ENCODE measurements at regions not wholly inside any gene's neighbourhood (a gene's known extent, or its start where the extent isn't known, plus 50 kb on each side); places are given as distances from the start of the nearest gene placed in this dataset.
"Not testable (repeated sequence)": the region's sequence is repeated elsewhere in the genome, so short reads cannot be mapped to it uniquely, and the experiment has no call there.

- H3F3A ChIP-seq (ENCODE audit: insufficient read depth); H3K9me3 ChIP-seq (ENCODE audit: low read depth); H4K20me1 ChIP-seq (ENCODE audit: insufficient read depth); H3K4me2 ChIP-seq (ENCODE audit: unreplicated experiment); H3K79me2 ChIP-seq (ENCODE audit: insufficient read depth); H3K27ac ChIP-seq; H3K36me3 ChIP-seq (ENCODE audit: low read depth); H3K4me3 ChIP-seq; H3K4me1 ChIP-seq (ENCODE audit: insufficient read depth); H3K9ac ChIP-seq; in situ Hi-C loops (cut with MboI); H3K27me3 ChIP-seq (replicated peaks; ENCODE audit: insufficient read depth); DNase-seq; H2AFZ ChIP-seq; H3K9me2 ChIP-seq (ENCODE audit: insufficient read depth): not testable (repeated sequence)
- 98% methylated on average over 9 of the region's 18 CpGs; no CpG with 5 or more reads in 1 of the 2 experiments for WGBS, 2 experiments (ENCODE audit: low coverage in 1 of 2, low lambda C conversion rate in 2 of 2, missing lambda C conversion rate in 2 of 2)
Observed at GRCh38 chr10:46816126-46816525, 95.1 kb upstream of the PTPN20 start.

- H3K9ac ChIP-seq; H3K4me3 ChIP-seq; H3K4me1 ChIP-seq (ENCODE audit: insufficient read depth); DNase-seq; H3K9me2 ChIP-seq (ENCODE audit: insufficient read depth); H3K4me2 ChIP-seq (ENCODE audit: unreplicated experiment); H3K79me2 ChIP-seq (ENCODE audit: insufficient read depth); H2AFZ ChIP-seq; H3K27ac ChIP-seq; in situ Hi-C loops (cut with MboI); H4K20me1 ChIP-seq (ENCODE audit: insufficient read depth); H3F3A ChIP-seq (ENCODE audit: insufficient read depth); H3K27me3 ChIP-seq (replicated peaks; ENCODE audit: insufficient read depth); H3K9me3 ChIP-seq (ENCODE audit: low read depth); H3K36me3 ChIP-seq (ENCODE audit: low read depth): not testable (repeated sequence)
- WGBS, 2 experiments (ENCODE audit: low coverage in 1 of 2, low lambda C conversion rate in 2 of 2, missing lambda C conversion rate in 2 of 2), result 86 to 89% methylated on average over 4 to 5 of the region's 11 CpGs
Observed at GRCh38 chr10:46840393-46841050, 70.7 kb upstream of the PTPN20 start.

- H3K36me3 ChIP-seq (ENCODE audit: low read depth); H3K9me2 ChIP-seq (ENCODE audit: insufficient read depth); H3K79me2 ChIP-seq (ENCODE audit: insufficient read depth); H3K27ac ChIP-seq; H3K4me3 ChIP-seq; H3K4me1 ChIP-seq (ENCODE audit: insufficient read depth); in situ Hi-C loops (cut with MboI); H3K4me2 ChIP-seq (ENCODE audit: unreplicated experiment); H3F3A ChIP-seq (ENCODE audit: insufficient read depth); H3K27me3 ChIP-seq (replicated peaks; ENCODE audit: insufficient read depth); H2AFZ ChIP-seq; DNase-seq; H4K20me1 ChIP-seq (ENCODE audit: insufficient read depth); H3K9ac ChIP-seq; H3K9me3 ChIP-seq (ENCODE audit: low read depth): not testable (repeated sequence)
- WGBS, 2 experiments (ENCODE audit: low coverage in 1 of 2, low lambda C conversion rate in 2 of 2, missing lambda C conversion rate in 2 of 2), result 78 to 87% methylated on average over 3 to 7 of the region's 10 CpGs
Observed at GRCh38 chr10:46841051-46841593, 70.1 kb upstream of the PTPN20 start.

GRCh38 chr10:46845194-46845593 is 66.0 kb upstream of the PTPN20 start:
- H3K9me2 ChIP-seq (ENCODE audit: insufficient read depth); in situ Hi-C loops (cut with MboI); H3K79me2 ChIP-seq (ENCODE audit: insufficient read depth); H3K4me2 ChIP-seq (ENCODE audit: unreplicated experiment); H3K4me1 ChIP-seq (ENCODE audit: insufficient read depth); H3K27me3 ChIP-seq (replicated peaks; ENCODE audit: insufficient read depth); H3K9ac ChIP-seq; H3K36me3 ChIP-seq (ENCODE audit: low read depth); H3K27ac ChIP-seq; H3K4me3 ChIP-seq; DNase-seq; H3F3A ChIP-seq (ENCODE audit: insufficient read depth); H2AFZ ChIP-seq; H4K20me1 ChIP-seq (ENCODE audit: insufficient read depth); H3K9me3 ChIP-seq (ENCODE audit: low read depth): not testable (repeated sequence)
- 29 to 38% methylated on average over 2 of the region's 2 CpGs for WGBS, 2 experiments (ENCODE audit: low coverage in 1 of 2, low lambda C conversion rate in 2 of 2, missing lambda C conversion rate in 2 of 2)

GRCh38 chr10:46845640-46846039 is 65.6 kb upstream of the PTPN20 start:
- H3K36me3 ChIP-seq (ENCODE audit: low read depth); H3K9ac ChIP-seq; in situ Hi-C loops (cut with MboI); H3K79me2 ChIP-seq (ENCODE audit: insufficient read depth); H3K4me2 ChIP-seq (ENCODE audit: unreplicated experiment); H3K4me1 ChIP-seq (ENCODE audit: insufficient read depth); DNase-seq; H3F3A ChIP-seq (ENCODE audit: insufficient read depth); H3K9me3 ChIP-seq (ENCODE audit: low read depth); H3K27me3 ChIP-seq (replicated peaks; ENCODE audit: insufficient read depth); H3K27ac ChIP-seq; H4K20me1 ChIP-seq (ENCODE audit: insufficient read depth); H3K9me2 ChIP-seq (ENCODE audit: insufficient read depth); H3K4me3 ChIP-seq; H2AFZ ChIP-seq: not testable (repeated sequence)
- WGBS, 2 experiments (ENCODE audit: low coverage in 1 of 2, low lambda C conversion rate in 2 of 2, missing lambda C conversion rate in 2 of 2), result 43 to 50% methylated on average over 1 of the region's 6 CpGs

GRCh38 chr10:46860753-46861152 is 50.5 kb upstream of the PTPN20 start:
- H2AFZ ChIP-seq; H3K9me3 ChIP-seq (ENCODE audit: low read depth); H3F3A ChIP-seq (ENCODE audit: insufficient read depth); DNase-seq; H3K4me2 ChIP-seq (ENCODE audit: unreplicated experiment); H4K20me1 ChIP-seq (ENCODE audit: insufficient read depth); H3K27ac ChIP-seq; H3K9ac ChIP-seq; H3K79me2 ChIP-seq (ENCODE audit: insufficient read depth); H3K9me2 ChIP-seq (ENCODE audit: insufficient read depth); H3K27me3 ChIP-seq (replicated peaks; ENCODE audit: insufficient read depth); H3K4me1 ChIP-seq (ENCODE audit: insufficient read depth); H3K4me3 ChIP-seq; in situ Hi-C loops (cut with MboI); H3K36me3 ChIP-seq (ENCODE audit: low read depth): not testable (repeated sequence)
- 29 to 50% methylated on average over 1 of the region's 1 CpG for WGBS, 2 experiments (ENCODE audit: low coverage in 1 of 2, low lambda C conversion rate in 2 of 2, missing lambda C conversion rate in 2 of 2)
